Activated naive CD8-positive, alpha-beta T cell treated with anti-CD3 and anti-CD28 coated beads, Interleukin-2, amount 50 U/mL, for 24 hours (primary cell): ENCODE measurements at regions not wholly inside any gene's neighbourhood (a gene's known extent, or its start where the extent isn't known, plus 50 kb on each side); places are given as distances from the start of the nearest gene placed in this dataset.

Experiments
- ATAC-seq: fragments of 150-1000 bp; cut with Tn5 transposase; one replicate; pipeline ENCODE4 v1.10.0; 2021
- DNase-seq: peaks from one replicate; pipeline ENCODE4 v3.0.0; 2021
- H3K27ac Mint-ChIP-seq: one replicate; pipeline ENCODE4 v1.8.0; 2021; ENCODE audit warnings: mild to moderate bottlenecking, mixed read lengths
- H3K27me3 Mint-ChIP-seq: one replicate; pipeline ENCODE4 v1.8.0; 2021; ENCODE audit warnings: mixed read lengths
- H3K36me3 Mint-ChIP-seq: one replicate; pipeline ENCODE4 v1.8.0; 2021; ENCODE audit warnings: low read depth, mixed read lengths
- H3K4me1 Mint-ChIP-seq: one replicate; pipeline ENCODE4 v1.8.0; 2021; ENCODE audit warnings: mixed read lengths
- H3K4me3 Mint-ChIP-seq: one replicate; pipeline ENCODE4 v1.8.0; 2021; ENCODE audit warnings: mild to moderate bottlenecking, moderate library complexity, mixed read lengths
- H3K9me3 Mint-ChIP-seq: one replicate; pipeline ENCODE4 v1.8.0; 2021; ENCODE audit warnings: mixed read lengths

DNA sequence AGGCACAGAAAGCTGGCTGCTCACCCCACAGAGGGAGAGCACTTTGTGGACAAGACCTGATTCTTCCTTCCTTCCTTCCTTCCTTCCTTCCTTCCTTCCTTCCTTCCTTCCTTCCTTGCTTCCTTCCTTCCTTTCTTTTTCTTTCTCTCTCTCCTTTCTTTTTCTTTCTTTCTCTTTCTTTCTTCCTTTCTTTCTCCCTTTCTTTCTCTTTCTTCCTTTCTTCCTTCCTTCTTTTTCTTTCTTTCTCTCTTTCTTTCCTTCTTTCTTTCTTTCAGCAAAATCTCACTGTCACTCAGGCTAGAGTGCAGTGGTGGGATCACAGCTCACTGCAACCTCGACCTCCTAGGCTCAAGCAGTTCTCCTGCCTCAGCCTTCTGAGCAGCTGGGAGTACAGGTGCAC lies 263.9 kb downstream of the UQCRFS1 start:
- no peaks in the 10 kb centered on the region for H3K4me1 Mint-ChIP-seq
- peaks cover 4% of the 10 kb centered on the region for H3K9me3 Mint-ChIP-seq
- H3K4me3 Mint-ChIP-seq: no peak overlapping the region
- peaks cover 6% of the 10 kb centered on the region for H3K27me3 Mint-ChIP-seq
- no peak for DNase-seq
- no peak for ATAC-seq
- H3K36me3 Mint-ChIP-seq: no peaks in the 10 kb centered on the region
- no peak overlapping the region for H3K27ac Mint-ChIP-seq

GRCh38 chr19:28948566-28948965 lies 264.4 kb downstream of the UQCRFS1 start:
- no peak for ATAC-seq
- DNase-seq: no peak
- H3K4me3 Mint-ChIP-seq: no peak overlapping the region
- H3K27ac Mint-ChIP-seq: no peak overlapping the region
- peaks cover 6% of the 10 kb centered on the region for H3K27me3 Mint-ChIP-seq
- H3K36me3 Mint-ChIP-seq: no peaks in the 10 kb centered on the region
- peaks cover 4% of the 10 kb centered on the region for H3K9me3 Mint-ChIP-seq
- no peaks in the 10 kb centered on the region for H3K4me1 Mint-ChIP-seq

GRCh38 chr19:28948026-28948425 lies 264.9 kb downstream of the UQCRFS1 start:
- Mint-ChIP-seq H3K9me3 (peaks cover 1% of the 10 kb centered on the region), H3K4me1 (no peaks in the 10 kb centered on the region), H3K27me3 (peaks cover 6% of the 10 kb centered on the region), H3K4me3 (no peak overlapping the region), H3K36me3 (no peaks in the 10 kb centered on the region), H3K27ac (no peak overlapping the region)
- ATAC-seq (no peak), DNase-seq (no peak)

- Mint-ChIP-seq H3K36me3 (no peaks in the 10 kb centered on the region), H3K27me3 (peaks cover 3% of the 10 kb centered on the region), H3K27ac (no peak overlapping the region), H3K4me3 (no peak overlapping the region), H3K4me1 (no peaks in the 10 kb centered on the region), H3K9me3 (no peaks in the 10 kb centered on the region)
- ATAC-seq (no peak), DNase-seq (no peak)
Observed at GRCh38 chr19:28943651-28944050, 269.3 kb downstream of the UQCRFS1 start.

DNA sequence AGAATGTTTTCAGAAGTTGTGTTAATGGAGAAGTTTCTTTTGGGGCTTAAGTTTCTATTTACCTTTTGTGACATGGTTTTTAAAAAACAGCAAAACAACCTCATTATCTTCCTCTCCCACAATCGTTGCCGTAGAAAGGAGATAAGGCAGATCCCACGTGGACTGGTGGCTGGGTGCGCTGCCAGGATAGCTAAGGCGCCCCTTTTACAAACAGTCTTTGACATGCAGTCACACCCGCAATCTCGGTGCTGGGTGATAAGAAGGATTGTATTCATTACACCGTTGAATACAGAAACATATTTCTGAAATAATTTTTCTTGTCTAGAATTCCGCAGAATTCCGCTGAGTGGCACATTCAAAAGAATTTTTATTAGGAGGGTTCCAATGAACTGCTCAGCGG lies 271.1 kb downstream of the UQCRFS1 start:
- Mint-ChIP-seq H3K4me3 (no peak overlapping the region), H3K9me3 (peaks cover 5% of the 10 kb centered on the region), H3K4me1 (no peaks in the 10 kb centered on the region), H3K27ac (no peak overlapping the region), H3K36me3 (no peaks in the 10 kb centered on the region), H3K27me3 (peaks cover 3% of the 10 kb centered on the region)
- DNase-seq (no peak), ATAC-seq (no peak)

DNA sequence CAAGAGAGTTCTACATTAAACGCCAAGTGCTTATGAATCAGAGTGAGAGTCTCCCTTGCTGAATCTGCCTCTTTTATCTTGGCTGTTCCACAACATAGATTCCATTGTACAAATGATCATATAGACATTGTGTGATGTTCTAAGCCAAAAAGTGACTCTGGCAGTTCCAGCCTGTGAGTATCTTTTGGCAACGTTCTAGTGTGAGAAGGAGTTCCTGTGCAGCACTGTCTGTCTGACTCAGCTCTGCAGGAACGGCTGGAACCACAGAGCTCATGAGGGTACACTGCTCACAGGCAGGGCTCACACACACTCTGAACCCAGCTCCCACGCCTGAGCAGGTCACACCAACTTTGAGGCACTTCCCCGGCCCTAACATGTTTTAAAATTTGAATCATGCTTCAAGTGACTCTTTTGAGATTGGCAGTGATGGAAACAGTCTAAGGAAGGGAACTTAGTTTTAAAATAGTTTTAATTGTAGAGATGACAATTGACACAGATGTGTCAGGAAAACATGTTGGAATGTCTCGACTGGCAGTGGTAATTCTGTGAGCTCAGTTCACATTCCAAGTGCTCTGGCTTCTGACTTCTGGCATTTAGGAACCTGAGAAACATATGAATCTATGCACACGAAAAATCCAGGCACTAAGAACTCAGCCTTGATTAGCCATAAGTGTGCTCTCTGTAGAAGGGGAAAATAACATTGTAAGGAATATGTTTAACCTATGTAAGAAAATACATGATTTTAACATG lies 272.0 kb downstream of the UQCRFS1 start:
- Mint-ChIP-seq H3K36me3 (no peaks in the 10 kb centered on the region), H3K4me1 (no peaks in the 10 kb centered on the region), H3K27me3 (peaks cover 3% of the 10 kb centered on the region), H3K4me3 (no peak overlapping the region), H3K27ac (no peak overlapping the region), H3K9me3 (peaks cover 5% of the 10 kb centered on the region)
- ATAC-seq (no peak), DNase-seq (no peak)

DNA sequence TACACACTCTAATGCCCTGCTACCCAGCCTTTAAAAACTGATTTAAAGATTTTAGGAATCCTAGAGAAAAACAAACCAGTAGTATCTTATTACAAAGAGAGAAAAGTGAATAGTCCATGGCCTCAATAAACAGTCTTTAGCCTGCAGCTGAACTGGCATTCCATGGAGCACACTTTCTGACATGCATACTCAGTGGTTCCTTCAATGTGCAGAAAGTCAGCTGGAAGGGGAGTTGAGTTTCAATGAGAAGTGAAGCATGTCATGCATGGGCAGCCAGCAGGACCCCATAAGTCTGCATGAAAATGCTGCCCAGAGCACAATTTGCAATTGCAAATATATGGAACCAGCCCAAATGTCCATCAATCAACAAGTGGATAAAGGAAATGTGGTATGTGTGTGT lies 273.7 kb downstream of the UQCRFS1 start:
- H3K27me3 Mint-ChIP-seq: no peaks in the 10 kb centered on the region
- no peak overlapping the region for H3K4me3 Mint-ChIP-seq
- no peak for ATAC-seq
- H3K9me3 Mint-ChIP-seq: peaks cover 5% of the 10 kb centered on the region
- no peak overlapping the region for H3K27ac Mint-ChIP-seq
- DNase-seq: no peak
- no peaks in the 10 kb centered on the region for H3K4me1 Mint-ChIP-seq
- H3K36me3 Mint-ChIP-seq: no peaks in the 10 kb centered on the region

DNA sequence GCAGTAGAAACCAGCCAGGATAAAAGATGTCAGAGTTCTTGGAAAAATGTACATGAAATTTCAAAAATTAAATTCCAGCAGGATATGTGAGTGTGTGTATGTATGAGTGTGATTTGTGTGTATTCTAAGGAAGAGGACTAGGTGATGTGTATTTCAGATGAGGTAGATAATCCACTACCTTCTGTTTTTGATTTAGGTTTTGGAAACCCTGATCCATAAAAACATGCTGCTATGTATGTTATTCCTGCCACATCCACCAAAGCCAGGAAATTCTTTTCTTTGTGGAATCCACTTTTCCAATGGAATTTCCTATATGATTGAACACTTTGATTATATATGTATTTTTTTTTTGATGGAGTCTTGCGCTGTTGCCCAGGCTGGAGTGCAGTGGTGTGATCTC lies 276.9 kb downstream of the UQCRFS1 start:
- no peaks in the 10 kb centered on the region for H3K4me1 Mint-ChIP-seq
- no peak overlapping the region for H3K4me3 Mint-ChIP-seq
- H3K36me3 Mint-ChIP-seq: no peaks in the 10 kb centered on the region
- peaks cover 5% of the 10 kb centered on the region for H3K9me3 Mint-ChIP-seq
- no peaks in the 10 kb centered on the region for H3K27me3 Mint-ChIP-seq
- no peak for ATAC-seq
- DNase-seq: no peak
- H3K27ac Mint-ChIP-seq: no peak overlapping the region

DNA sequence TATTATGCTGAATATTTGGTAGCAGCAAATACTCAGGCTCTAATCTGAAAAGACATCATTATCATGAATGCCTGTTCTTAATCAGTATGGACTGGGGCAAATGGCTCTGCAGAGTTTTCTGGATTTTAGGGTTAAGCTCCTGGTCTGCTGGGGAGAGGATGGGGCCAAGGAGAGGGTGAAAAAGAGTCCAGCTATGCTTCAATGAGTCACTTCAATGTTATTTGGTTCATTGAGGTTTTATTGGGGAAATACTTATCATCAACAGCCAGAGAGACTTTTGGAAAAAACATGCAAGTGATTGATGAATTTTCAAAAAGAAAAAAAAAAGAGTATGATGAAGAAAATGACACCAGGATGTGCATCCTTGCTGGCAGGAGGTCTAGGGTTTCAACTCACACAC lies 278.3 kb downstream of the UQCRFS1 start:
- Mint-ChIP-seq H3K27ac (no peak overlapping the region), H3K4me1 (no peaks in the 10 kb centered on the region), H3K4me3 (no peak overlapping the region), H3K27me3 (no peaks in the 10 kb centered on the region), H3K9me3 (peaks cover 5% of the 10 kb centered on the region), H3K36me3 (no peaks in the 10 kb centered on the region)
- ATAC-seq (no peak), DNase-seq (no peak)

GRCh38 chr19:28933039-28933438 lies 279.9 kb downstream of the UQCRFS1 start:
- ATAC-seq: no peak
- Mint-ChIP-seq H3K27ac (no peak overlapping the region), H3K4me1 (no peaks in the 10 kb centered on the region), H3K4me3 (no peak overlapping the region), H3K36me3 (no peaks in the 10 kb centered on the region), H3K9me3 (no peaks in the 10 kb centered on the region), H3K27me3 (no peaks in the 10 kb centered on the region)
- no peak for DNase-seq

DNA sequence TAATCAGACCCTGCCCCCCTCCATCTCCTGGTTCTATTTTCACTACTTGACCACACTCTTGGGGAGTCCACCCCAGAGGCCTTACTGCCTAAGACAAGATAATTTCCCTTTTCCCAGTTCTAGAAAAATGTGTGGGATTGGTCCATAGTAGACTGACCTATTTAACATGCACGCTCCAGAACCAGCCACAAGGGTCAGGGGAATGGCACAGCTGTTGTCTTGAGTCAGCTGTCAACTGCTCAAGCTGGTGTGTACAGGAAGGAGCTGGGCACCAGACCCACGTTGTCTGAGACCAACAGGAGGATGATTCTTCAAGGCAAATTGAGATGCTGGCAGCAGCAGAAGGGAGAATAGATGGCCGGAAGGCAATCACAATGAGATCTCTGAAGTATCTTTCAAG lies 280.5 kb downstream of the UQCRFS1 start:
- H3K27ac Mint-ChIP-seq: no peak overlapping the region
- H3K27me3 Mint-ChIP-seq: no peaks in the 10 kb centered on the region
- ATAC-seq (no peak), DNase-seq (no peak)
- H3K4me3 Mint-ChIP-seq: no peak overlapping the region
- H3K9me3 Mint-ChIP-seq: no peaks in the 10 kb centered on the region
- H3K4me1 Mint-ChIP-seq: no peaks in the 10 kb centered on the region
- H3K36me3 Mint-ChIP-seq: no peaks in the 10 kb centered on the region

- H3K27ac Mint-ChIP-seq: no peak overlapping the region
- no peak for ATAC-seq
- H3K4me3 Mint-ChIP-seq: no peak overlapping the region
- DNase-seq: no peak
- H3K9me3 Mint-ChIP-seq: no peaks in the 10 kb centered on the region
- H3K36me3 Mint-ChIP-seq: no peaks in the 10 kb centered on the region
- no peaks in the 10 kb centered on the region for H3K27me3 Mint-ChIP-seq
- no peaks in the 10 kb centered on the region for H3K4me1 Mint-ChIP-seq
Observed at GRCh38 chr19:28929006-28929405, 283.9 kb downstream of the UQCRFS1 start.

GRCh38 chr19:28927456-28927855 lies 285.5 kb downstream of the UQCRFS1 start:
- Mint-ChIP-seq H3K36me3 (no peaks in the 10 kb centered on the region), H3K9me3 (no peaks in the 10 kb centered on the region), H3K4me1 (no peaks in the 10 kb centered on the region), H3K4me3 (no peak overlapping the region), H3K27me3 (peaks cover 3% of the 10 kb centered on the region), H3K27ac (no peak overlapping the region)
- ATAC-seq (no peak), DNase-seq (no peak)

GRCh38 chr19:28920269-28921066 lies 292.5 kb downstream of the UQCRFS1 start:
- Mint-ChIP-seq H3K9me3 (no peaks in the 10 kb centered on the region), H3K4me1 (no peaks in the 10 kb centered on the region), H3K36me3 (no peaks in the 10 kb centered on the region), H3K27me3 (peaks cover 5% of the 10 kb centered on the region), H3K27ac (no peak overlapping the region), H3K4me3 (no peak overlapping the region)
- DNase-seq: no peak
- ATAC-seq: no peak

- Mint-ChIP-seq H3K9me3 (no peaks in the 10 kb centered on the region), H3K27ac (no peak overlapping the region), H3K4me1 (no peaks in the 10 kb centered on the region), H3K4me3 (no peak overlapping the region), H3K27me3 (peaks cover 2% of the 10 kb centered on the region), H3K36me3 (no peaks in the 10 kb centered on the region)
- no peak for DNase-seq
- no peak for ATAC-seq
Observed at GRCh38 chr19:28917621-28918020, 295.3 kb downstream of the UQCRFS1 start.
